ENCODE measurements at regions not wholly inside any gene's neighbourhood (a gene's known extent, or its start where the extent isn't known, plus 50 kb on each side); places are given as distances from the start of the nearest gene placed in this dataset.

- intact Hi-C loops (cut with DNase I; ENCODE audit: low total_unique reads): loop anchor here (5.0 kb wide), 1 partner anchor 251 kb away; no protein-coding TSS in a partner anchor
- Histone ChIP-seq H3K4me1 (peaks cover 20 to 76% (median 57%) of the 10 kb centered on the region in 4 donors), H3K36me3 (no peaks in the 10 kb centered on the region), H3K27ac (peak overlapping the region in 3 of 5 donors; percentile 26 to 73 (median 60)), H3K27me3 (no peaks in the 10 kb centered on the region), H3K4me3 (no peak overlapping the region), H3K9me3 (no peaks in the 10 kb centered on the region)
- TF ChIP-seq POLR2AphosphoS5 (IDR thresholded peaks at IDR 0.05) (no peak), POLR2A (IDR thresholded peaks at IDR 0.05) (no peak), EP300 (IDR thresholded peaks at IDR 0.05) (no peak)
- TF ChIP-seq, protein P1, sequence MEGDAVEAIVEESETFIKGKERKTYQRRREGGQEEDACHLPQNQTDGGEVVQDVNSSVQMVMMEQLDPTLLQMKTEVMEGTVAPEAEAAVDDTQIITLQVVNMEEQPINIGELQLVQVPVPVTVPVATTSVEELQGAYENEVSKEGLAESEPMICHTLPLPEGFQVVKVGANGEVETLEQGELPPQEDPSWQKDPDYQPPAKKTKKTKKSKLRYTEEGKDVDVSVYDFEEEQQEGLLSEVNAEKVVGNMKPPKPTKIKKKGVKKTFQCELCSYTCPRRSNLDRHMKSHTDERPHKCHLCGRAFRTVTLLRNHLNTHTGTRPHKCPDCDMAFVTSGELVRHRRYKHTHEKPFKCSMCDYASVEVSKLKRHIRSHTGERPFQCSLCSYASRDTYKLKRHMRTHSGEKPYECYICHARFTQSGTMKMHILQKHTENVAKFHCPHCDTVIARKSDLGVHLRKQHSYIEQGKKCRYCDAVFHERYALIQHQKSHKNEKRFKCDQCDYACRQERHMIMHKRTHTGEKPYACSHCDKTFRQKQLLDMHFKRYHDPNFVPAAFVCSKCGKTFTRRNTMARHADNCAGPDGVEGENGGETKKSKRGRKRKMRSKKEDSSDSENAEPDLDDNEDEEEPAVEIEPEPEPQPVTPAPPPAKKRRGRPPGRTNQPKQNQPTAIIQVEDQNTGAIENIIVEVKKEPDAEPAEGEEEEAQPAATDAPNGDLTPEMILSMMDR (IDR thresholded peaks at IDR 0.05): no peak
- no peak for DNase-seq
- WGBS, 5 donors: 42 to 73% (median 60%) methylated on average over 6 of the region's 6 CpGs
These were observed 111.2 kb upstream of the MBNL2 start for GRCh38 chr13:97110936-97111335.

- peak overlapping the region in 2 of 5 donors; percentile 73 to 78 for H3K27ac ChIP-seq
- DNase-seq: no peak
- no peaks in the 10 kb centered on the region for H3K9me3 ChIP-seq
- TF ChIP-seq POLR2AphosphoS5 (IDR thresholded peaks at IDR 0.05): no peak
- TF ChIP-seq, protein P1 (IDR thresholded peaks at IDR 0.05): no peak
- H3K27me3 ChIP-seq: no peaks in the 10 kb centered on the region
- peaks cover 20 to 84% (median 65%) of the 10 kb centered on the region in 4 donors for H3K4me1 ChIP-seq
- intact Hi-C loops (cut with DNase I; ENCODE audit: low total_unique reads): loop anchor here (5.0 kb wide), 1 partner anchor 251 kb away; no protein-coding TSS in a partner anchor
- H3K4me3 ChIP-seq: no peak overlapping the region
- 53 to 75% (median 74%) methylated on average over 4 to 7 of the region's 7 CpGs for WGBS, 5 donors
- no peaks in the 10 kb centered on the region for H3K36me3 ChIP-seq
These were observed 110.4 kb upstream of the MBNL2 start for GRCh38 chr13:97111756-97112155.

GRCh38 chr13:97112446-97113152 lies 109.5 kb upstream of the MBNL2 start:
- H3K4me3 ChIP-seq: no peak overlapping the region
- H3K4me1 ChIP-seq: peaks cover 20 to 92% (median 69%) of the 10 kb centered on the region in 4 donors
- DNase-seq: no peak
- no peaks in the 10 kb centered on the region for H3K36me3 ChIP-seq
- H3K27me3 ChIP-seq: no peaks in the 10 kb centered on the region
- peak overlapping the region in 2 of 5 donors; percentile 73 to 78 for H3K27ac ChIP-seq
- intact Hi-C loops (cut with DNase I; ENCODE audit: low total_unique reads): loop anchor here (5.0 kb wide), 1 partner anchor 250 kb away; no protein-coding TSS in a partner anchor
- no peaks in the 10 kb centered on the region for H3K9me3 ChIP-seq
- 74 to 79% (median 78%) methylated on average over 12 of the region's 12 CpGs for WGBS, 5 donors
- TF ChIP-seq POLR2A (IDR thresholded peaks at IDR 0.05) (no peak), POLR2AphosphoS5 (IDR thresholded peaks at IDR 0.05) (no peak), EP300 (IDR thresholded peaks at IDR 0.05) (no peak)
- TF ChIP-seq, protein P1 (IDR thresholded peaks at IDR 0.05): no peak

GRCh38 chr13:97113231-97114001 lies 108.7 kb upstream of the MBNL2 start:
- Histone ChIP-seq H3K27me3 (no peaks in the 10 kb centered on the region), H3K9me3 (no peaks in the 10 kb centered on the region), H3K36me3 (no peaks in the 10 kb centered on the region), H3K4me1 (peaks cover 20 to 90% (median 68%) of the 10 kb centered on the region in 4 donors), H3K27ac (peak overlapping the region in 4 of 5 donors; percentile 27 to 78 (median 73)), H3K4me3 (no peak overlapping the region)
- intact Hi-C loops (cut with DNase I; ENCODE audit: low total_unique reads): loop anchor here (5.0 kb wide), 1 partner anchor 249 kb away; no protein-coding TSS in a partner anchor
- peak in 1 of 3 donors; percentile 1 for TF ChIP-seq POLR2AphosphoS5 (IDR thresholded peaks at IDR 0.05)
- no peak for TF ChIP-seq POLR2A (IDR thresholded peaks at IDR 0.05)
- WGBS, 5 donors: 63 to 81% (median 76%) methylated on average over 7 of the region's 7 CpGs
- DNase-seq: peak in 1 of 2 donors; percentile 82

Measured in stomach (tissue), 8 donors.